NCI-H510A (cell line): ENCODE measurements at regions not wholly inside any gene's neighbourhood (a gene's known extent, or its start where the extent isn't known, plus 50 kb on each side); places are given as distances from the start of the nearest gene placed in this dataset.
"Not testable (repeated sequence)": the region's sequence is repeated elsewhere in the genome, so short reads cannot be mapped to it uniquely, and the experiment has no call there.

Experiments
- DNase-seq: peaks from one replicate; lab custom pipeline; 2025; lab: John Stamatoyannopoulos, UW

DNA sequence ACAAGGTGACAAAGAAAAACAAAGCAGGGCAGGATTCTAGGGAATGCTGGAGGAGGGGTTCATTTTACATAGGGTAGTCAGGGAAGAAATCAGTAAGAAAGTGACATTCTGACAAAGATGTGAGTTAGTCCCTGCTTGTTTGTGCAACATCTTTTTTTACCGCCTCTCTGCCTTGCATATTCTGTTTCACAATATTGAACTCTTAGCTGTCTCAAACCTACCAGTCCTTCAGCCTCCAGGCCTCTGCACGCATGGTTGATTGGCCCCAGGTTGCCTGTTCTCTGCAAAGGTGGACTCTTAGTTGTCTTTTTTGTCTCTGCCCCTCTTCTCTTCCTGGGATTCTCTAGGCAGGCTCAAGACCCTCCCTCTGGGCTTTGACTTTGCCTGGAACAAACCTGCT, 152.2 kb upstream of the RUNX1 start:
- no peak for DNase-seq

DNA sequence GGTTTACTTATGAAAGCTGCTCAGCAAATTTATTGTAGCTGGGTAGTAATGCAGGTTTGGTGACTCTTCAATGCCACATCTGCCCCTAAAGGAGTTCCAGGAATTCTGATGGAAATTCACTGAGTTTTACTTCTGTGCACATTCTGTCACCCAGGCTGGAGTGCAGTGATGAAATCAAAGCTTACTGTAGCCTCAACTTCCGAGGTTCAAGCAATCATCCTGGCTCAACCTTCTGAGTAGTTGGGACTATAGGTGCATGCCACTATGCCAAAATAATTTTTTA, 150.6 kb upstream of the RUNX1 start:
- DNase-seq, result no peak

DNA sequence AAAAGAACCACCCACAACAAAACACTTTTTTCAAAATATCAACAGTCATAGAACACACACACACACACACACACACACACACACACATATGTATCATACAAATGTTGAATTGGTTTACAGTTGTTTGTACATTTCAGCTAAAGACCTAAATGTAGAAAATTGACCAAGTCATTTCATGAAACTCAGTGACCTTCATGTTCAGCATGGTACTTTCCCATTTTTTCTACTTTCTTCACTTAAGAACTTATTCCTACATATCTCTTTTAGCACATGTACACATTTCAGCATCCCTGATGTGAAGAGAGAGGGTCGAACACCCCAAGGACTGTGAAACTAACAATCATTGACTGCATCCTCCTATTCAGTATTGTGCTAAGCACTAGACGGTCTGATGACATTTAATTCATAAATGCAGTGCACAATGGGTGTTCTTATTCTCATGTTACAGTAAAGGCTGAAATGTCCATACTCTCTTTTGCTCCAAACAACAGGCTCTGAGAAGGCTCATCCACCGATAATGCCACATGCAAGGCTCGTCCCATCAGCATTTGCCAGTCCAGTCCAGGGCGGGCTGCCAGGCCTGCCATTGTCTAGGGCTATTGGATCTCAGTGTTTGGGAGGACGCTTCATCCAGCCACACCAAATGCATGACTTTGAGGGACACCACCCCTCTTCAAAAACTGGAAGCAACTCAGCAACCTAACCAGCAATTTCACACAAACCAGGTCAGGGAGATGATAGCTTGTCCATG, 150.1 kb upstream of the RUNX1 start:
- no peak for DNase-seq

DNA sequence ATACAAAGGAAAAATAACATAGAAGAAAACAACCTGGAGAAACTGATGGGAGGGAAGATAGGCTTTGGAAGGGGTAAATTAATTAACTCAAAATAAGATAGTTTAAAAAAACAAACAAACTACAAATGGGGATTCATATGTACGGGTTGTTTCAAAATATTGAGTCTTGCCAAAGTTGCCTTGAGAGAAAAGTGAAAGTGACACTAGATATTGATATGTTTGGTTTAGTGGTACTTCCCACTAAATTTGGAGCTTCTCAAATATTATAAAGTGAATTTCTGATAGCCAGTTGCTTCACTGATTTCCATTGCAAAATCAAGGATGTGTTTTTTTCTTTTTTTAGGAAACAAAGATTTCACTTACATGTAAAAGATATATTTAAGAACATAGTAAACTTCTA, 149.5 kb upstream of the RUNX1 start:
- no peak for DNase-seq

DNA sequence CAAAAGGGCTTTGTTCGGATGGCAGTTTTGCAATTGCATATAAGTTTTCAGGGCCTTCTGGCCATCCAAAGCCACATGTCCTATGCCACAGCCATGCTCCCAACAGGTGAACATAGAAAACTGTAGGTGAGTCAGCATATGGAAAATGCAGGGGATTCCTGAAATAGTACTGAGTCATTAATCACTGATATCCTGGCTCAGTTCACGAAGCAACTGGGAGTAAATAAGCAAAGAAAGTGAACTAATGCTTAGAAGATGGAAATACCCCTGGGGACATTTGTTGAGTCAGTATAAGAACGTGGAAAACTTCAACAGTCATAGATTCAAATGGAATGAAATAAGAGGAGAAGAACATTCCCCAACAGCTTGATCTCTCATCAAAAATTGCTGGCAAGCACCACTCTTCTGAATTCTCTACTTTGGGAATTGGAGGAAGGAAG, 148.9 kb upstream of the RUNX1 start:
- DNase-seq, result no peak

DNA sequence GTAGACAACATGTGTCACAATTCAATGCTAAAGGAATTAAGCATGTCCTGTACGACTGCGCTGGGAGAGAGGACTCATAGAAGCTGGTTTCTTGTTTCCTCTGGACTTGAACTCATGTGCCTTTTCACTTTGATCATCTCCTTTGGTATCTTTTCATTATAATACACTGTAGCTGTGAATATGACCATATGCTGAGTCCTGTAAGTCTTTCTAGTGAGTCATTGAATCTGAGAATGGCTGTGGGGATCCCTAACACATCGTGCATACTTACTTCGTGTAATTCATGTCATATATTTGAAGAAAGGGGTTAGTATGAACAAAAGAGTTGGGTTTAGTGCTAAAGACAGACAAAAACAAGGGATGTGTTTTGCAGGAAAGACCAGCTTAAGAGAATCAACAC, 148.1 kb upstream of the RUNX1 start:
- DNase-seq, result no peak

DNA sequence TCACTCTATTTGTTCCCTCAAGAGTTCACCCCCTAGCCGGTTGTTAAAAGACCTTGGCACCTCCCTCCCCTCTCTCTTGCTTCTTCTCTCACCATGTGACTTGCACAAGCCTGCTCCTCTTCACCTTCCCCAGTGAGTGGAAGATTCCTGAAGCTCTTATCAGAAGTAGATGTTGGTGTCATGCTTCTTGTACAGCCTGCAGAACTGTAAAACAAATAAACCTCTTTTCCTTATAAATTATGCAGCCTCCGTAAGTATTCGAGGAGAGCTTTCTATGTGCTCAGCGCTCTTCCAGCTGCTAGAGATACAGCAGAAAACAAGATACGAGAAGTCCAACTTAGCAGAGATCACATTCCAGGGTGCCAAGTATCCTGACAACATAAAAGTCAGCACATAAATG, 147.0 kb upstream of the RUNX1 start:
- DNase-seq, result no peak

DNA sequence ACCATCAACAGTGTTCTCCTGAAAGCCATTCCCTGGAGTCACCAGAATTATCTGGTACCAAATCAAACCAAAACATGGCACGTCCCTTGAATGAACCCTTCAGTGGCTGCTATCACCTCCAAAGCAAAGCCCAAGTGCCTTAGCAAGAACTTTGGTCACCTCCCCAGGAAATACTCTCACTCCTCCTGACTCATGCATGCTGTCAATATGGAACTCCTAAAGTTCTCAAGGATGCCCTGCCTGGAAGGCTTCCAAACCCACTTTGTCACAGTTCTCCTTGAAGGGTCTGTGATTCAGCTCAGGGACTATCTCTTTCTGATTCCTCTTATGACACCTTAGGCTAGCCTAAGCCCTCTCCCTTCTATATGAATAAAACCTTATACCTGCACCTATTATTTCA, 146.1 kb upstream of the RUNX1 start:
- DNase-seq, result no peak

DNA sequence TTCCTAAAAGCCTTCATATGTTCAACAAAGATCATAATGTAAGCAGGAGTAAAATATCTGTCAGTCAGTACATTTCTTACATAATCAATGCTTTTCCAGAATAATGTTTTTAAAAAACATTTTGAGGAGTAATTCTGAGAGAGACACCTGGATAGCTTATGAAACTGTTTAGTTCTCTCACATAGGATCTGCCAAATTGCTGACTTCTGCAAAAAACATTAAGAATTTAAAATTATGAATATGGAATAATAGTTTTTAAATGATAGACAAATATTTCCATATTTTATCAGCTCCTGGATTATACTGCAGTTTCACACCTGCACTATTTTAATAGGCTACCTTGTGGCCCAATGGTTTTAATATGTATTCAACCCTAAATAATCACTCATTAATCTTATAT, 142.7 kb upstream of the RUNX1 start:
- DNase-seq, result no peak

DNA sequence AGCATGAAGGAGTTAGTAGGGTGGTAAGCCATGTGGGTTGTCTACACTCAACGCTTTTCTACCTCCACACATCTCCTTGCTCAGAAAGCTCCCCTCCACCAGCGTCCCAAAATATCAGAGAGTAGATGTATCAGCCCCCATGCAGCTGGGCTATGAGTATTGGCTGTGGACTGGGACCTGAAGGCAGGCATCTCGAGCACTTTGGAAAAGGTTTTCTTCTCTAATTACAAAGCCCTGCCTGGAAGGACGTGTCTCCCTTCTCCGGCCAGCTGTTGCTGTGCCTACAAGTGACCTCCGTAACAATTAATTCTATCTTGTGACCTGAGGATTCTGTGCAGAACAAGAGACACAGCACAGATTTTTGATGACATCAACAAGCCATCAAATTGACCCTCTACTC, 142.0 kb upstream of the RUNX1 start:
- DNase-seq, result no peak

DNA sequence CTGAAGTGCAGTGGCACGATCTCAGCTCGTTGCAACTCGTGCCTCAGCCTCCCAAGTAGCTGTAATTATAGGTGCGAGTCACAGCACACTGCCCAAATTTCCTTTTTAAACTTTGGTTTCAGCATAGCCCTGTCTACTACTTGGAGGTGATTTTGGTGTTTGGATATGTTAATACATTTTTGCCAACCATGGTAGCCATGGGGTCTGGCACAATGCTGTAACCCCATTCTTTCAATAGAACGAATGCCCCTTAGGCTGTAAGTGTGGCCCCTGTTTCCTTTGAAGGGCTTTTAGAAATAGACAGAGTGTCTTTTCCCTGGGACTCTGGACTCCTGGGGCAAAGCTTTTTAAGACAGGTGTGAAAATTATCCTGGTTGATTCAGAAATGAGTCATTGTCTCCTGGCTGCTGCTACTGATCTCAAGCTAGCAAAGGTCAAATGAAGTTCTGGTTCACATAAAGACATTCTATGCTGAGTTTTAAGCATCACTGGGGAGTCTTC, 141.1 kb upstream of the RUNX1 start:
- no peak for DNase-seq

DNA sequence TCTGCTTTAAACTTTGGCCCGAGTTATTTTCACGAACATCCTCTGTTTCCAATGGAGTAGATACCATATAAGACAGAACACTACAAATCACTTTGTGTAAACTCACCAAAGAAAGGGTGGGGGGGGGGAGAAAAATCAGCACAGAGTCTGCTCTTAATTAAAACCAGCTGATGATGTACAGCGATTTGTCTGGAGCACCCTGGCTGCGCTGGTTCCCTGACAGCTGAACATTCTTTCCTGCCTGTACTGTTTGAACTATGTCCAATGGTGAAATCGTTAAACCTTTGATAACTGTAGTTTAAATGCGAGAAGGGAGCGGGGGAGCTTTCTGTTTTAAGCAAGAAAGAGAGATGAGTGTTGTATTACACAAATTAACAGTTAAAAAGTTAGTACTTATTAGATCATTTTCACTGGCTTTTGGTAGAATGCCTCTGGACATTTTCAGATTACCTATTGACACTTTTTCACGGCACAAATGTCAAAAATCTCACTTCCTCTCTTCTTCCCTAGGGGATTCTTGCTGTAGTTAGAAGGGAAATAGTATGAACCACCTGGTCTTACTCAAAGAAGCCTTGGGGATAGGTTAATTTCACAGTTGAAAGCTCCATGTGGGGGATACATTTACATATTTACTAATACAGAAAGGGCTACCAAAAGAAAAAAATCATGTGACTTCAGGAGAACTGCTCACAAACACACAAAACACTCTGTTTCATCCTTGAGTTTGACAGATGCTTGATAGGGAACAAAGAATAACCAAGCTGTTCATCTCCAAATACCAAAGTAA, 140.2 kb upstream of the RUNX1 start:
- no peak for DNase-seq

DNA sequence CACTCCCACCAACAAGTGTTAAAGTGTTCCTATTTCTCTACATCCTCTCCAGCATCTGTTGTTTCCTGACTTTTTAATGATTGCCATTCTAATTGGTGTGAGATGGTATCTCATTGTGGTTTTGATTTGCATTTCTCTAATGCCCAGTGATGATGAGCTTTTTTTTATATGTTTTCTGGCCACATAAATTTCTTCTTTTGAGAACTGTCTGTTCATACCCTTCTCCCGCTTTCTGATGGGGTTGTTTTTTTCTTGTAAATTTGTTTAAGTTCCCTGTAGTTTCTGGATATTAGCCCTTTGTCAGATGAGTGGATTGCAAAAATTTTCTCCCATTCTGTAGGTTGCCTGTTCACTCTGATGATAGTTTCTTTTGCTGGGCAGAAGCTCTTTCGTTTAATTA, 134.3 kb upstream of the RUNX1 start:
- DNase-seq, result not testable (repeated sequence)

DNA sequence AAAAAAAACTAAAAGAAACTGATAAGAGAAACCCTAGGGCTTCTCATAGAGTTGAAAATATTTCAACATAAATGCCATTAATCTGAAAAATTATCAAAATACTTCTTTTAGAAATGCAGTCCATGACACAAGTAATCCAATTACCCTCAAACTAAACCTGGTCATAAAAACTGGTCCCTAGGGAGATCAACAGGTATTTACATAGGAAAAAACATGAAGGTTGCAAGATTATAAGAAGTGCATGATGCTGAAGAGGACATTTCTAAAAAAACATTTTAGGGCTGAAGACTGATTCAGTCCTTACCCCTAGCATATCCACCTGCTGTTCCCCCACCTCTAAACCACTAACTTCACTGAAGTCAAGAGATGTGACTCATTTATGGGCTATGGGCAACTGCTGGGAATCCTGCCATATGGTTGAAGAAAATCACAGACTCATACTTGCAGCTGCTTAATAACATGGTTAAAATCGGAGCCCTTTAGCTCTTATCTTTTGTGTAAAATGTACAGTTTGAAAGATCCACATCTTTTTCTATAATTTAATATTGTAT, 131.0 kb upstream of the RUNX1 start:
- no peak for DNase-seq

DNA sequence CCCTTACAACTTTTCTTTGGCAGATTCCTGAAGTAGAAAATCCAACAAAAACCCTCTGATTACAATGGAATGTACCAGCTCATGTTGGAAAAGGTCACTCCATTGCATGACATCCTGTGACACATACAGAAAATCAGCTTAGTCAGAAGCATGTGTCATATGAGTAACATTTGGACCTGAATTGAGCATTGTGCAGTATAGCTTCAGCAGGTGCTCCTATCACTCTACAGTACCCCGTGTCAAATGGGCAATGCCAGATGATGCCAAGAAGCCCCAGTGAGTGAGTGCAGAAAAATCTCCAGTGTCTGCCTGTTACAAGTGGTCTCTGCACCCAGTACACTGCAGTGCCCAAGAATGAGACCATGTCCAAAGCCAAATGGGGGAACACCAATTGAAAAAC, 129.7 kb upstream of the RUNX1 start:
- no peak for DNase-seq

DNA sequence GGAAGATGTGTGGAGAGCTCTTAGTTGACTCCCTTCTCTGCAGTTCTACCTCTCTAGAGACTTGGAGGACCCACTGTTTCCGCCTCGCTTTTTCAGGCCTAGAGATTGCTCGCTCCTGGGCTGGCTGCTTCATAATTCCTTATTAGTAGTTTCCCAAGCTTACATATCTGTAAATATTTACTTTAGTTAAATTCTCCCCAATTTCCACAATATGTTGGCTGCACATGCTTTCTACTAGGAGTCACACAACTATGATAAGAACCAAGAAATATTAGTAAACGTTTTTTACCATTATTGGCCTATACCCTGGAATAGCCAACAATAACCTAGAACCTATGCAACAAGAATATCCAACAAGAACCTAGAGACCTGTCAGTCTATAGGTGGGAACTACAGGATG, 129.0 kb upstream of the RUNX1 start:
- no peak for DNase-seq

DNA sequence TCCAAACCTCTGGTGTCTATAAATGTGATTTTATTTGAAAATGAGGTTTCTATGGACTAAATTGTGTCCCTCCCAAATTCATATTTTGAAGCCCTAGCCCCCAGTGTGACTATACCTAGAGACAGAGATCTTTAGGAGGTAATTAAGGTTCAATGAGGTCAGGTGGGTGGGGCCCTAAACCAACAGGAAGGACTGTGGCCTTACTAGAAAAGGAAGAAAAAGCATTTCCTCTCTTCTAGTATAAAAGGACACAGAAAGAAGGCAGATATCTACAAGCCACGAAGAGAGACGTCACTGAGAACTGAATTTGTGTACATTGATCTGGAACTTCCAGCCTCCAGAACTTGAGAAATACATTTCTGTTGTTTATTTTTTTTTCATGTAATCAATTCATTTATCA, 123.1 kb upstream of the RUNX1 start:
- no peak for DNase-seq

DNA sequence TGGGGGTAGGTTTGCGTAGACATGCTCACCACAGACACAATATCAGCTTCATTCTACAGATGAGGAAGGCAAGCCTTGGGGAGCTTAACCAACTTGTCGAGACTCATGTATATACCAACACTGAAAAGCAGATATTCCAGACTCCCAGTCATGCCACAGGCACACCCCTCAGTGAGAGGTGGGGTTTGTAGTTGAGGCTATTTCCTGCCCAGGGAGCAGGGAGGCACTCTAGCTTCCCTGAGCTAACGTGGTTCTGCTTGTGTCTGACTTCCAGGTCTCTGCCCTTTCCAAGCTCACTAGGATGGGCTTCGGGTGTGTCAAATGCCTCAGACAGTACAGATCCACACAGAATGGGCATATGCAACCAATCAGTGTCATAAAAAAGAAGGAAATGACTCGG, 122.3 kb upstream of the RUNX1 start:
- no peak for DNase-seq

DNA sequence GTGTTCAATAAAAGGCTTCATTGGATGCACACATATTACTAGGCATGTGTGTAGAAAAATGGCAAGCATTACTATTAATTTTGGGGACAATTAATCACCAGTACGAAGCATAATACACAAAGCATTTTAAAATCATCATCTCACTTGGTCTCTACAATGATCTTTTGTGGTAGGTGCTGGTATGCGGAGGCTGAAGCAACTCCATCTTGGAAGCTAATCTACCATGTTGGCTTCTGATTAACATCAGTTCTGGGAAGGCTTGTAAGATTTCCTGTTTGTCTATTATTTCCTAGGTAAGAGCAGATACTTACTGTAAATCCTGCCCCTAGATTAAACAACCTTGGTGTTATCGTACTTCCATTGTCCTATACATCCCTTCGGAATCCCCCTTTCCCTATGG, 121.7 kb upstream of the RUNX1 start:
- no peak for DNase-seq

DNA sequence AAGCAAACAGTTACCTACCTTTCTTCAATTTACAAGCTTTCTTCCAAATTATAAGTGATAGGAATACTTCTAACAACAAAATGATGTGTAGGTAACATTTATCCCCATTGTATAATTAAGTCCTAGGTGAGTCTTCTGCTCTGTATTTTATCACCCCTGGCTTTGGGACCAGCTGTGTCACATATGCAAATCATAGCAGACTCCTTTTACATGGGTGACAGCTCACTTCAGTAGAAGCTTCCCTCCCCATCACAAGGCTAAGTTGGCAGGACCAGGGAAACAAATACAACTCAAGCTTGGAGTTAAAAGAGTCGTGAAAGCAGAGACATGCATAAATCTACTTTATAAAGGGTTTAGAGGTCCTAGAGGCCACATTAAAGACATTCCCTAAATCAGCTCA, 121.1 kb upstream of the RUNX1 start:
- DNase-seq, result no peak

DNA sequence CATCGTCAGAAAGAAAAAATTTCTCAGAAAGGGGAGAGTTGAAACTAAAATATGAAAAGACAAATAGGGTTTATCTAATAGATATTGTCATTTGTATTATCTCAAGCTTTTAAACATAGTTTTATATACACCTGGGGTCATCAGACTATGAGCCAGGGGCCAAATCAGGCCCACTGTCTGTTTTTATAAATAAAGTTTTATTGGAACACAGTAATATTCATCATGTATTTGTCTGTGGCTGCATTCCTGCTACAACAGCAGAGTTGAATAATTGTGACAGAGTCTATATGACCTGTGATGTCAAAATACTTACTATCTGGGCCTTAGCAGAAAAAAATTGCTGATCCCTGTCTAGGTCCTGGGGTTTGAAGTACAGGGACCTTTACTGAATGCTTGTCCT, 120.5 kb upstream of the RUNX1 start:
- no peak for DNase-seq

DNA sequence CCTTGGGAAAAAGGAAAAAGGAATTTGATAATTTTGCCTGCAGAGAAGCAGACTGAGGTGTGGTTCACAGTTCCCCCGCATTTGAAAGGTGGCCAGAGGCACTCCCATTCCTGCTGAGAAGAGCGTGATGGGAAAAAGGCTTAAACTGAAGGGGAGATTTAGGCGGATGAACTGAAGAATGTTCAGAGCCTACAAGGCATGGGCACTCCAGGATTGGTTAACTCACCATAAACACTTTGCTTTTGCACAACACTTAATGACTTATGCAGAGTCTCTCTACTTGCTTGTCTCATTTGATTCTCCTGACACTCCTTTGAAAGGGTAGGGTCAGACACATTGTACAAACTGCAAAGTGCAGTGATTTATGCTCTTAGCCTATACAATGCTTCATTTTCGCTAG, 119.6 kb upstream of the RUNX1 start:
- no peak for DNase-seq

DNA sequence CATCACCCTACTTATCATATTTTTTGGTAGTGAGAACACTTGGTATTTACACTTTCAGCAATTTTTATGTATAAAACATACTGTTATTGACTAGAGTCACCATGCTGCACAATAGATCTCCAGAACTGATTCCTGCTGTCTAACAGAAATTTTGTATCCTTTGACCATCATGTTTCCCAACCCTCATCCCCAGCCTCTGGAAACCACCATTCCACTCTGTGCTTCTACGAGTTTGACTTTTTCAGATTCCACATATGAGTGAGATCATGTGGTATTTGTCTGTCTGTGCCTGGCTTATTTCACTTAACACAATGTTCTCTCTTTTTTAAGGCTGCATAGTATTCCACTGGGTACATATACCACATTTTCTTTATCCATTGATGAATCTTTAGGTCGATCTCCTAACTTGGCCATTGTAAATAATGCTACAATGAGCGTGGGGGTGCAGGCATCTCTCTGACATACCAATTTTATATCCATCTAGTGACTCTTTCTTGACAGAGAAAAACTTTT, 115.9 kb upstream of the RUNX1 start:
- no peak for DNase-seq
